Testis (tissue), 2 donors: ENCODE measurements at regions not wholly inside any gene's neighbourhood (a gene's known extent, or its start where the extent isn't known, plus 50 kb on each side); places are given as distances from the start of the nearest gene placed in this dataset.

Experiments
- CTCF ChIP-seq, 3 experiments: fragments of 450-650 bp in 2 of 3; fragments of 200-600 bp in 1 of 3; sonication (generic) in 1 of 3; IDR thresholded peaks; one replicate each; pipeline ENCODE4 v1.5.1; 2016 to 2019; ENCODE audit warnings: antibody characterized with exemption in 3 of 3, mild to moderate bottlenecking in 2 of 3, moderate library complexity in 1 of 3
- POLR2A ChIP-seq: fragments of 450-650 bp; IDR thresholded peaks from one replicate; pipeline ENCODE4 v1.6.1; 2017; ENCODE audit warnings: antibody characterized with exemption, mild to moderate bottlenecking, moderate library complexity

GRCh38 chr13:44040818-44041100, 161.1 kb downstream of the LACC1 start:
- no peak for TF ChIP-seq CTCF (IDR thresholded peaks at IDR 0.05)
- no peak for TF ChIP-seq POLR2A
